OCI-LY3 (cell line): ENCODE measurements at regions not wholly inside any gene's neighbourhood (a gene's known extent, or its start where the extent isn't known, plus 50 kb on each side); places are given as distances from the start of the nearest gene placed in this dataset.

ENCODE experiments used
- H2AFZ ChIP-seq: fragments of 200-600, 300-600 bp; shearing (Covaris generic); 2 replicates; pipeline ENCODE4 v1.6.0; 2014; ENCODE audit warnings: antibody characterized with exemption, low read depth, low read length
- H3K27ac ChIP-seq: fragments of 200-600, 300-600 bp; sonication (generic); 2 replicates; pipeline ENCODE4 v1.5.1; 2014; ENCODE audit warnings: mild to moderate bottlenecking, low read length, moderate library complexity, mixed read lengths
- H3K27me3 ChIP-seq: fragments of 200-600, 300-600 bp; sonication (generic); 2 replicates; pipeline ENCODE4 v1.6.1; 2014; ENCODE audit warnings: low read depth, low read length, mixed read lengths
- H3K36me3 ChIP-seq: fragments of 200-600, 300-600 bp; sonication (generic); replicated peaks from 2 replicates; pipeline ENCODE3; 2014; ENCODE audit warnings: low read depth, low read length, mixed read lengths
- H3K4me1 ChIP-seq: fragments of 300-600, 200-600 bp; sonication (generic); 2 replicates; pipeline ENCODE4 v1.6.1; 2014; ENCODE audit warnings: low read length, mixed read lengths
- H3K4me2 ChIP-seq: fragments of 200-600, 300-600 bp; sonication (generic); 2 replicates; pipeline ENCODE4 v1.6.1; 2014; ENCODE audit warnings: low read length, mixed read lengths
- H3K4me3 ChIP-seq: fragments of 300-600, 200-600 bp; sonication (generic); 2 replicates; pipeline ENCODE4 v1.5.1; 2014; ENCODE audit warnings: antibody characterized with exemption, mild to moderate bottlenecking, low read length, moderate library complexity
- H3K79me2 ChIP-seq: fragments of 300-600, 200-600 bp; shearing (Covaris generic); 2 replicates; pipeline ENCODE4 v1.6.1; 2014; ENCODE audit warnings: mild to moderate bottlenecking, low read length, mixed read lengths
- H3K9ac ChIP-seq: fragments of 300-600, 200-600 bp; shearing (Covaris generic); 2 replicates; pipeline ENCODE4 v1.6.0; 2014; ENCODE audit warnings: mild to moderate bottlenecking, low read length, moderate library complexity
- H3K9me3 ChIP-seq: fragments of 200-600, 300-600 bp; shearing (Covaris generic); 2 replicates; pipeline ENCODE4 v1.6.1; 2014; ENCODE audit warnings: low read length, mixed read lengths; ENCODE audit not compliant: insufficient read depth
- H4K20me1 ChIP-seq: fragments of 200-600, 300-600 bp; sonication (generic); 2 replicates; pipeline ENCODE4 v1.6.1; 2016; ENCODE audit warnings: low read length, mixed read lengths; ENCODE audit not compliant: insufficient read depth
- EZH2phosphoT487 ChIP-seq: fragments of 200-600 bp; shearing (Covaris generic); IDR thresholded peaks from 2 replicates; pipeline ENCODE4 v1.6.1; 2018; ENCODE audit warnings: antibody characterized with exemption, mixed run types, low read depth
- TF ChIP-seq, protein P1 (sequence below): fragments of 200-600, 300-600 bp; sonication (generic); IDR thresholded peaks from 2 replicates; pipeline ENCODE4 v1.5.1; 2014; ENCODE audit warnings: antibody characterized with exemption, low read length, low read depth

DNA sequence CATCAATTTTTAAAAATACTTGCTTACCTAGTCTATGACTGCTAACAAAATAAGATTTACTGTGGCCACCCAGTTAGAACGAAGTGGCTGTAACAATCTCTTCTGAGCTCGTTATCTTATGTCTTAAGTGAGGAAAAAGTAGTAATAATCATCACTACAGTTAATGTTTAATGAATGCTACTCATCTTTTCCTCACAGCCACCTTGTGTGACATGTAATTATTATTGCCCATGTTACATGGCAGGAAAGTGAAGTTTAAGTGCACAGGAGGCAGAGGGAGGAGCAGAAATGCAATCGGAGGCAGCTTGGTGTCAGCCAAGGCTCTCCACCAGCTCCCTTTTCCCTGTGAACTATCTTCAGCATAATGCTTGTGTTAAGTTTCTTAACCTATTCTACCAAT is 260.3 kb downstream of the B3GLCT start:
- Histone ChIP-seq H3K4me2 (no peak overlapping the region), H2AFZ (no peak overlapping the region), H3K9ac (no peak overlapping the region), H3K27me3 (no peaks in the 10 kb centered on the region), H3K4me3 (no peak overlapping the region), H3K36me3 (no peaks in the 10 kb centered on the region), H3K79me2 (no peaks in the 10 kb centered on the region), H3K4me1 (no peaks in the 10 kb centered on the region), H3K27ac (no peak overlapping the region), H4K20me1 (no peaks in the 10 kb centered on the region), H3K9me3 (no peaks in the 10 kb centered on the region)
- no peak for TF ChIP-seq EZH2phosphoT487
- TF ChIP-seq, protein P1, sequence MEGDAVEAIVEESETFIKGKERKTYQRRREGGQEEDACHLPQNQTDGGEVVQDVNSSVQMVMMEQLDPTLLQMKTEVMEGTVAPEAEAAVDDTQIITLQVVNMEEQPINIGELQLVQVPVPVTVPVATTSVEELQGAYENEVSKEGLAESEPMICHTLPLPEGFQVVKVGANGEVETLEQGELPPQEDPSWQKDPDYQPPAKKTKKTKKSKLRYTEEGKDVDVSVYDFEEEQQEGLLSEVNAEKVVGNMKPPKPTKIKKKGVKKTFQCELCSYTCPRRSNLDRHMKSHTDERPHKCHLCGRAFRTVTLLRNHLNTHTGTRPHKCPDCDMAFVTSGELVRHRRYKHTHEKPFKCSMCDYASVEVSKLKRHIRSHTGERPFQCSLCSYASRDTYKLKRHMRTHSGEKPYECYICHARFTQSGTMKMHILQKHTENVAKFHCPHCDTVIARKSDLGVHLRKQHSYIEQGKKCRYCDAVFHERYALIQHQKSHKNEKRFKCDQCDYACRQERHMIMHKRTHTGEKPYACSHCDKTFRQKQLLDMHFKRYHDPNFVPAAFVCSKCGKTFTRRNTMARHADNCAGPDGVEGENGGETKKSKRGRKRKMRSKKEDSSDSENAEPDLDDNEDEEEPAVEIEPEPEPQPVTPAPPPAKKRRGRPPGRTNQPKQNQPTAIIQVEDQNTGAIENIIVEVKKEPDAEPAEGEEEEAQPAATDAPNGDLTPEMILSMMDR, result no peak

DNA sequence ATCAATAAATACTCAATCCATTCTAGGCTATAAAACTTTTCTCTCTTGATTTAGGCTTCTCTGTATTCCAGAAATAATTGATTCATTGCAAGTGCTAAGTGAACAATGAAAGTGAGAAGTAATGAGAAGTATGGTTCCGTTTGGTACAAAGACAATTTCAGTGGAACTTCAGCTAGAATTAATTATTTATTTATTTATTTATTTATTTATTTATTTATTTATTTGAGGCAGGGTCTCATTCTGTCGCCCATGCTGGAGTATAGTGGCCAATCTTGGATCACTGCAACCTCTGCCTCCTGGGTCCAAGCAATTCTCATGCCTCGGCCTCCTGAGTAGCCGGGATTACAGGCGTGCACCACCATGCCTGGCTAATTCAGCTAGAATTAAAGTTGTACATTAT is 262.1 kb downstream of the B3GLCT start:
- Histone ChIP-seq H4K20me1 (no peaks in the 10 kb centered on the region), H3K27ac (no peak overlapping the region), H2AFZ (no peak overlapping the region), H3K4me2 (no peak overlapping the region), H3K9ac (no peak overlapping the region), H3K4me3 (no peak overlapping the region), H3K36me3 (no peaks in the 10 kb centered on the region), H3K27me3 (no peaks in the 10 kb centered on the region), H3K9me3 (no peaks in the 10 kb centered on the region), H3K4me1 (no peaks in the 10 kb centered on the region), H3K79me2 (no peaks in the 10 kb centered on the region)
- no peak for TF ChIP-seq EZH2phosphoT487
- TF ChIP-seq, protein P1, result no peak

DNA sequence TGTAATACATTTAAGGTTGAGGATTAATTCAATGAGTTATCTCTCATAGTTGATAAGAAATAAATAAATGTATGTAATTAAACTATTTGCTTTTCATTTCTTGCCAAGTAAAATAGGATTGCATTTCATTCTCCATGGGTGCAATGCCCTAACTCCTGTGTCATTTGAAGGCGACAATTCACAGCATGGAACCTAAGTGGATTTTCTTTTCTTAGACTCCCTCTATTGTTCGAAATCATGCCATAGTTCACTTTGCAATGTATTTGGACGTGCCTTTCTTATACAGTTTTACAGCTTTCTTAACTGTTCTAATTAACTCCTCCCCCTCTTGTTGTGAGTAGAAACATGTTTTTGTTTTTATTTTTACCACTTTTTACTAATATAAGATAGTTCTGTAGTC is 263.0 kb downstream of the B3GLCT start:
- Histone ChIP-seq H3K4me1 (no peaks in the 10 kb centered on the region), H3K4me2 (no peak overlapping the region), H2AFZ (no peak overlapping the region)

DNA sequence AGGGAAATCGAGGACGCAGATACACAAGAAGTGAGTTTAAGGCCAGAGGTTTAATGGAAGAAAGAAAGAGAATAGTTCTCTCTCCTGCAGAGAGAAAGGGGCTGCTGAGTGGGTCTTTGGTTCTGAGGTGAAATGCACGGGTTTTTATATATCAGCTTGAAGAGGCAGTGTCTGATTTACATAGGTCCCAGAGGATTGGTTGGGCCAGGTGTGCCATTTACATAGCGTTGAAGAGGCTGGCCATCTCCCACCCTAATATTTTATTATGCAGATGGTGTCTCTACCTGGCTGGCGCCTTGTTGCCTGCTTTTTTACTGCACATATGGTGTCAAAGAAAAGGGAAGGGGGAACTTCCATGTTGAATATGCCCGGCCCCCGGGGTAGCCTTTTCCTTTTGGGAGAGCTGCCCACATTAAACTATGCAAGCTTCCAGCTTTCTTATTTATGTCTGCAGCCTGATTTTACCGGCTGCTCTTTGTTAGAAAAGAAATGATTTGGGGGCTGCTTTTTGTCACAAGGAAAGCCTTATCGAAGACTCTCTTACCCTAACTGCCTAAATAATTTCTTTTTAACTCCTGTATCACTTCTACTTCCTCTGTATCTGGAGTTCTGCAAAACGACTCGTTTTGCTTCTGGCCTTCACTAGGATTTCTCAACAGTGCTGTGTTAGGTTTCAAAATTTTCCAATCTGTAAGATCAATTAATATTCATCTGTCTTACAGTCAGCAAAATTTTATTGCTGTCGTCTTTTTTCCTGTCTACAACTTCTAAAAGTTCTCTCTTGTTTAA is 268.5 kb downstream of the B3GLCT start:
- H3K79me2 ChIP-seq, result no peaks in the 10 kb centered on the region
- TF ChIP-seq EZH2phosphoT487, result no peak
- TF ChIP-seq, protein P1, result no peak
- no peak overlapping the region for H3K9ac ChIP-seq
- no peaks in the 10 kb centered on the region for H3K4me1 ChIP-seq
- no peaks in the 10 kb centered on the region for H3K27me3 ChIP-seq
- no peak overlapping the region for H3K4me2 ChIP-seq
- H3K27ac ChIP-seq, result no peak overlapping the region
- H3K9me3 ChIP-seq, result no peaks in the 10 kb centered on the region
- H2AFZ ChIP-seq, result 0 out of 2 replicates have a peak overlapping the region, but pooled peaks have one; percentile 1
- no peak overlapping the region for H3K4me3 ChIP-seq
- no peaks in the 10 kb centered on the region for H3K36me3 ChIP-seq
- H4K20me1 ChIP-seq, result no peaks in the 10 kb centered on the region

More for the DNA sequence above, 263.0 kb downstream of the B3GLCT start:
- H3K27ac ChIP-seq, result no peak overlapping the region
- H3K27me3 ChIP-seq, result no peaks in the 10 kb centered on the region
- H3K9me3 ChIP-seq, result no peaks in the 10 kb centered on the region
- TF ChIP-seq EZH2phosphoT487, result no peak
- TF ChIP-seq, protein P1, result no peak
- H4K20me1 ChIP-seq, result no peaks in the 10 kb centered on the region
- no peak overlapping the region for H3K9ac ChIP-seq
- no peaks in the 10 kb centered on the region for H3K79me2 ChIP-seq
- no peaks in the 10 kb centered on the region for H3K36me3 ChIP-seq
- H3K4me3 ChIP-seq, result no peak overlapping the region
